ACC112 (cell line): ENCODE measurements at regions not wholly inside any gene's neighbourhood (a gene's known extent, or its start where the extent isn't known, plus 50 kb on each side); places are given as distances from the start of the nearest gene placed in this dataset.

ENCODE experiments used
- H2AFZ ChIP-seq: fragments of 200-600 bp; sonication (generic); one replicate; pipeline ENCODE4 v1.6.0; 2017; ENCODE audit warnings: antibody characterized with exemption, low read length; ENCODE audit not compliant: unreplicated experiment
- H3K27ac ChIP-seq: fragments of 200-600 bp; sonication (generic); 2 replicates; pipeline ENCODE4 v1.5.1; 2014; ENCODE audit warnings: low read depth, mild to moderate bottlenecking, antibody characterized with exemption, low read length, moderate library complexity
- H3K27me3 ChIP-seq: fragments of 200-600 bp; sonication (generic); 2 replicates; pipeline ENCODE4 v1.6.1; 2014; ENCODE audit warnings: mild to moderate bottlenecking, antibody characterized with exemption, low read length, moderate library complexity, mixed read lengths; ENCODE audit not compliant: insufficient read depth
- H3K36me3 ChIP-seq: fragments of 200-600 bp; sonication (generic); 2 replicates; pipeline ENCODE4 v1.6.1; 2016; ENCODE audit warnings: mild to moderate bottlenecking, antibody characterized with exemption, low read length, moderate library complexity, mixed read lengths; ENCODE audit not compliant: insufficient read depth
- H3K4me1 ChIP-seq: fragments of 200-600 bp; sonication (generic); one replicate; pipeline ENCODE4 v1.6.1; 2016; ENCODE audit warnings: low read length, mixed read lengths; ENCODE audit not compliant: insufficient read depth, unreplicated experiment, control insufficient read depth
- H3K4me3 ChIP-seq: fragments of 200-600 bp; sonication (generic); 2 replicates; pipeline ENCODE4 v1.5.1; 2014; ENCODE audit warnings: mild to moderate bottlenecking, low read depth, low read length
- H3K79me2 ChIP-seq: fragments of 200-600 bp; sonication (generic); one replicate; pipeline ENCODE4 v1.6.0; 2016; ENCODE audit warnings: low read length; ENCODE audit not compliant: control insufficient read depth, unreplicated experiment, insufficient read depth

- Histone ChIP-seq H3K4me1 (peaks cover 2% of the 10 kb centered on the region), H3K79me2 (no peaks in the 10 kb centered on the region), H3K27ac (no peak overlapping the region), H2AFZ (peak overlapping the region; percentile 41), H3K4me3 (no peak overlapping the region), H3K27me3 (no peaks in the 10 kb centered on the region), H3K36me3 (no peaks in the 10 kb centered on the region)
Observed at GRCh38 chr4:24650849-24651640, 66.7 kb upstream of the DHX15 start.

- no peak overlapping the region for H2AFZ ChIP-seq
- no peak overlapping the region for H3K4me3 ChIP-seq
- no peaks in the 10 kb centered on the region for H3K4me1 ChIP-seq
Observed at GRCh38 chr4:24655326-24655725, 71.0 kb upstream of the DHX15 start.

GRCh38 chr4:24655971-24656370, 71.6 kb upstream of the DHX15 start:
- Histone ChIP-seq H3K27ac (no peak overlapping the region), H3K27me3 (no peaks in the 10 kb centered on the region), H3K4me3 (no peak overlapping the region), H3K79me2 (no peaks in the 10 kb centered on the region), H2AFZ (no peak overlapping the region), H3K4me1 (no peaks in the 10 kb centered on the region), H3K36me3 (no peaks in the 10 kb centered on the region)

More at GRCh38 chr4:24655326-24655725, 71.0 kb upstream of the DHX15 start:
- no peaks in the 10 kb centered on the region for H3K36me3 ChIP-seq
- H3K79me2 ChIP-seq: no peaks in the 10 kb centered on the region
- no peaks in the 10 kb centered on the region for H3K27me3 ChIP-seq
- H3K27ac ChIP-seq: no peak overlapping the region

GRCh38 chr4:24656906-24657305, 72.6 kb upstream of the DHX15 start:
- no peak overlapping the region for H3K27ac ChIP-seq
- H3K4me1 ChIP-seq: no peaks in the 10 kb centered on the region
- no peak overlapping the region for H2AFZ ChIP-seq
- H3K36me3 ChIP-seq: no peaks in the 10 kb centered on the region
- no peak overlapping the region for H3K4me3 ChIP-seq
- no peaks in the 10 kb centered on the region for H3K79me2 ChIP-seq
- no peaks in the 10 kb centered on the region for H3K27me3 ChIP-seq

- no peaks in the 10 kb centered on the region for H3K36me3 ChIP-seq
- H3K79me2 ChIP-seq: no peaks in the 10 kb centered on the region
- no peaks in the 10 kb centered on the region for H3K27me3 ChIP-seq
- H3K4me3 ChIP-seq: peak overlapping the region; percentile 55; the same call in 1 of the 2 replicates
- peak overlapping the region; percentile 48; the same call in 1 of the 2 replicates for H3K27ac ChIP-seq
- H2AFZ ChIP-seq: no peak overlapping the region
- H3K4me1 ChIP-seq: no peaks in the 10 kb centered on the region
Observed at GRCh38 chr4:24657768-24658617, 73.6 kb upstream of the DHX15 start.

- Histone ChIP-seq H2AFZ (no peak overlapping the region), H3K27me3 (no peaks in the 10 kb centered on the region), H3K36me3 (no peaks in the 10 kb centered on the region), H3K79me2 (no peaks in the 10 kb centered on the region), H3K27ac (no peak overlapping the region), H3K4me1 (no peaks in the 10 kb centered on the region), H3K4me3 (no peak overlapping the region)
Observed at GRCh38 chr4:24659241-24659961, 75.0 kb upstream of the DHX15 start.

GRCh38 chr4:24662056-24662455, 77.7 kb upstream of the DHX15 start:
- H2AFZ ChIP-seq: no peak overlapping the region
- H3K36me3 ChIP-seq: no peaks in the 10 kb centered on the region
- H3K27ac ChIP-seq: no peak overlapping the region
- H3K4me1 ChIP-seq: no peaks in the 10 kb centered on the region
- H3K79me2 ChIP-seq: no peaks in the 10 kb centered on the region
- H3K4me3 ChIP-seq: no peak overlapping the region
- peaks cover 25% of the 10 kb centered on the region for H3K27me3 ChIP-seq

GRCh38 chr4:24662542-24662941, 78.2 kb upstream of the DHX15 start:
- no peaks in the 10 kb centered on the region for H3K36me3 ChIP-seq
- H3K4me3 ChIP-seq: no peak overlapping the region
- H3K4me1 ChIP-seq: no peaks in the 10 kb centered on the region
- H3K27me3 ChIP-seq: peaks cover 29% of the 10 kb centered on the region
- H3K27ac ChIP-seq: no peak overlapping the region
- H3K79me2 ChIP-seq: no peaks in the 10 kb centered on the region
- H2AFZ ChIP-seq: no peak overlapping the region

GRCh38 chr4:24664956-24665355, 80.6 kb upstream of the DHX15 start:
- H2AFZ ChIP-seq: no peak overlapping the region
- H3K4me1 ChIP-seq: no peaks in the 10 kb centered on the region
- H3K36me3 ChIP-seq: no peaks in the 10 kb centered on the region
- no peaks in the 10 kb centered on the region for H3K79me2 ChIP-seq
- no peak overlapping the region for H3K27ac ChIP-seq
- peaks cover 46% of the 10 kb centered on the region for H3K27me3 ChIP-seq
- H3K4me3 ChIP-seq: no peak overlapping the region

- Histone ChIP-seq H3K27me3 (peaks cover 46% of the 10 kb centered on the region), H2AFZ (no peak overlapping the region), H3K4me1 (no peaks in the 10 kb centered on the region), H3K4me3 (no peak overlapping the region), H3K27ac (no peak overlapping the region), H3K36me3 (no peaks in the 10 kb centered on the region), H3K79me2 (no peaks in the 10 kb centered on the region)
Observed at GRCh38 chr4:24666316-24666715, 82.0 kb upstream of the DHX15 start.
